ENCODE measurements at regions not wholly inside any gene's neighbourhood (a gene's known extent, or its start where the extent isn't known, plus 50 kb on each side); places are given as distances from the start of the nearest gene placed in this dataset.

GRCh38 chr14:96956464-96957239 is 159.5 kb downstream of the VRK1 start:
- Mint-ChIP-seq H3K27me3 (ENCODE audit: unreplicated experiment) (no peaks in the 10 kb centered on the region), H3K27ac (ENCODE audit: unreplicated experiment) (no peak overlapping the region), H3K4me1 (ENCODE audit: unreplicated experiment) (no peaks in the 10 kb centered on the region), H3K4me3 (ENCODE audit: unreplicated experiment) (no peak overlapping the region), H3K36me3 (ENCODE audit: low read depth, unreplicated experiment) (peaks cover 4% of the 10 kb centered on the region), H3K9me3 (ENCODE audit: unreplicated experiment) (peaks cover 5% of the 10 kb centered on the region)
- no peak for TF ChIP-seq CTCF (IDR thresholded peaks at IDR 0.05; ENCODE audit: unreplicated experiment)
- DNase-seq (ENCODE audit: low spot score): no peak

GRCh38 chr14:96958057-96958456 is 160.9 kb downstream of the VRK1 start:
- no peak for DNase-seq (ENCODE audit: low spot score)
- no peaks in the 10 kb centered on the region for H3K4me1 Mint-ChIP-seq (ENCODE audit: unreplicated experiment)
- peaks cover 4% of the 10 kb centered on the region for H3K36me3 Mint-ChIP-seq (ENCODE audit: low read depth, unreplicated experiment)
- TF ChIP-seq CTCF (IDR thresholded peaks at IDR 0.05; ENCODE audit: unreplicated experiment): no peak
- H3K4me3 Mint-ChIP-seq (ENCODE audit: unreplicated experiment): no peak overlapping the region
- no peak overlapping the region for H3K27ac Mint-ChIP-seq (ENCODE audit: unreplicated experiment)
- no peaks in the 10 kb centered on the region for H3K27me3 Mint-ChIP-seq (ENCODE audit: unreplicated experiment)
- H3K9me3 Mint-ChIP-seq (ENCODE audit: unreplicated experiment): peaks cover 5% of the 10 kb centered on the region

GRCh38 chr14:96959992-96960391 is 162.8 kb downstream of the VRK1 start:
- Mint-ChIP-seq H3K27me3 (ENCODE audit: unreplicated experiment) (peaks cover 1% of the 10 kb centered on the region), H3K4me3 (ENCODE audit: unreplicated experiment) (no peak overlapping the region), H3K36me3 (ENCODE audit: low read depth, unreplicated experiment) (peaks cover 8% of the 10 kb centered on the region), H3K9me3 (ENCODE audit: unreplicated experiment) (peaks cover 5% of the 10 kb centered on the region), H3K27ac (ENCODE audit: unreplicated experiment) (no peak overlapping the region), H3K4me1 (ENCODE audit: unreplicated experiment) (peaks cover 3% of the 10 kb centered on the region)
- TF ChIP-seq CTCF (IDR thresholded peaks at IDR 0.05; ENCODE audit: unreplicated experiment): no peak
- DNase-seq (ENCODE audit: low spot score): no peak

GRCh38 chr14:96960598-96961116 is 163.5 kb downstream of the VRK1 start:
- DNase-seq (ENCODE audit: low spot score): no peak
- Mint-ChIP-seq H3K36me3 (ENCODE audit: low read depth, unreplicated experiment) (peaks cover 8% of the 10 kb centered on the region), H3K27ac (ENCODE audit: unreplicated experiment) (no peak overlapping the region), H3K4me1 (ENCODE audit: unreplicated experiment) (peaks cover 3% of the 10 kb centered on the region), H3K9me3 (ENCODE audit: unreplicated experiment) (peaks cover 5% of the 10 kb centered on the region), H3K27me3 (ENCODE audit: unreplicated experiment) (peaks cover 1% of the 10 kb centered on the region), H3K4me3 (ENCODE audit: unreplicated experiment) (no peak overlapping the region)
- TF ChIP-seq CTCF (IDR thresholded peaks at IDR 0.05; ENCODE audit: unreplicated experiment): no peak

GRCh38 chr14:96961895-96962294 is 164.7 kb downstream of the VRK1 start:
- no peak for TF ChIP-seq CTCF (IDR thresholded peaks at IDR 0.05; ENCODE audit: unreplicated experiment)
- Mint-ChIP-seq H3K27me3 (ENCODE audit: unreplicated experiment) (peaks cover 1% of the 10 kb centered on the region), H3K27ac (ENCODE audit: unreplicated experiment) (no peak overlapping the region), H3K9me3 (ENCODE audit: unreplicated experiment) (peaks cover 5% of the 10 kb centered on the region), H3K36me3 (ENCODE audit: low read depth, unreplicated experiment) (peaks cover 8% of the 10 kb centered on the region), H3K4me1 (ENCODE audit: unreplicated experiment) (peaks cover 3% of the 10 kb centered on the region), H3K4me3 (ENCODE audit: unreplicated experiment) (no peak overlapping the region)
- DNase-seq (ENCODE audit: low spot score): no peak
